ENCODE measurements at regions not wholly inside any gene's neighbourhood (a gene's known extent, or its start where the extent isn't known, plus 50 kb on each side); places are given as distances from the start of the nearest gene placed in this dataset.

- Mint-ChIP-seq H3K27ac (peak overlapping the region; percentile 75), H3K4me3 (peak overlapping the region; percentile 13), H3K4me1 (ENCODE audit: low read depth) (no peaks in the 10 kb centered on the region), H3K27me3 (ENCODE audit: low read depth) (no peaks in the 10 kb centered on the region), H3K9me3 (ENCODE audit: insufficient read depth) (peaks cover 30% of the 10 kb centered on the region), H3K36me3 (ENCODE audit: low read depth) (peaks cover 24% of the 10 kb centered on the region)
- ChIA-PET CTCF (no interaction called here), POLR2A (no interaction called here)
- ATAC-seq (no peak), DNase-seq (peak; percentile 39)
These were observed 136.7 kb upstream of the CHST15 start for GRCh38 chr10:124229989-124230634.

GRCh38 chr10:124229201-124229988 is 136.0 kb upstream of the CHST15 start:
- CTCF ChIA-PET, result no interaction called here
- POLR2A ChIA-PET, result no interaction called here

GRCh38 chr10:124228471-124228870 is 135.1 kb upstream of the CHST15 start:
- Mint-ChIP-seq H3K4me1 (ENCODE audit: low read depth) (no peaks in the 10 kb centered on the region), H3K27me3 (ENCODE audit: low read depth) (no peaks in the 10 kb centered on the region), H3K9me3 (ENCODE audit: insufficient read depth) (peaks cover 30% of the 10 kb centered on the region), H3K27ac (peak overlapping the region; percentile 9), H3K4me3 (no peak overlapping the region), H3K36me3 (ENCODE audit: low read depth) (peaks cover 24% of the 10 kb centered on the region)
- CTCF ChIA-PET, result no interaction called here
- no peak for ATAC-seq
- POLR2A ChIA-PET, result no interaction called here
- no peak for DNase-seq

More at GRCh38 chr10:124229201-124229988, 136.0 kb upstream of the CHST15 start:
- Mint-ChIP-seq H3K4me1 (ENCODE audit: low read depth) (no peaks in the 10 kb centered on the region), H3K27ac (peak overlapping the region; percentile 75), H3K27me3 (ENCODE audit: low read depth) (no peaks in the 10 kb centered on the region), H3K36me3 (ENCODE audit: low read depth) (peaks cover 24% of the 10 kb centered on the region), H3K4me3 (peak overlapping the region; percentile 13), H3K9me3 (ENCODE audit: insufficient read depth) (peaks cover 30% of the 10 kb centered on the region)
- no peak for ATAC-seq
- DNase-seq, result no peak

- CTCF ChIA-PET, result no interaction called here
- no peaks in the 10 kb centered on the region for H3K27me3 Mint-ChIP-seq (ENCODE audit: low read depth)
- POLR2A ChIA-PET, result no interaction called here
- ATAC-seq (no peak), DNase-seq (no peak)
- H3K9me3 Mint-ChIP-seq (ENCODE audit: insufficient read depth), result peaks cover 30% of the 10 kb centered on the region
- H3K27ac Mint-ChIP-seq, result peak overlapping the region; percentile 71
- H3K4me1 Mint-ChIP-seq (ENCODE audit: low read depth), result no peaks in the 10 kb centered on the region
- peaks cover 24% of the 10 kb centered on the region for H3K36me3 Mint-ChIP-seq (ENCODE audit: low read depth)
- peak overlapping the region; percentile 38 for H3K4me3 Mint-ChIP-seq
These were observed 134.6 kb upstream of the CHST15 start for GRCh38 chr10:124227988-124228387.

GRCh38 chr10:124227055-124227975 is 133.9 kb upstream of the CHST15 start:
- peaks cover 24% of the 10 kb centered on the region for H3K36me3 Mint-ChIP-seq (ENCODE audit: low read depth)
- H3K27me3 Mint-ChIP-seq (ENCODE audit: low read depth), result no peaks in the 10 kb centered on the region
- peaks cover 2% of the 10 kb centered on the region for H3K4me1 Mint-ChIP-seq (ENCODE audit: low read depth)
- ChIA-PET POLR2A (no interaction called here), CTCF (no interaction called here)
- peak overlapping the region; percentile 71 for H3K27ac Mint-ChIP-seq
- peaks cover 30% of the 10 kb centered on the region for H3K9me3 Mint-ChIP-seq (ENCODE audit: insufficient read depth)
- DNase-seq, result no peak
- ATAC-seq, result no peak
- peak overlapping the region; percentile 38 for H3K4me3 Mint-ChIP-seq

GRCh38 chr10:124226271-124227054 is 133.1 kb upstream of the CHST15 start:
- no peak for ATAC-seq
- Mint-ChIP-seq H3K4me3 (peak overlapping the region; percentile 8), H3K4me1 (ENCODE audit: low read depth) (peaks cover 11% of the 10 kb centered on the region)

GRCh38 chr10:124225467-124226270 is 132.3 kb upstream of the CHST15 start:
- H3K27me3 Mint-ChIP-seq (ENCODE audit: low read depth), result no peaks in the 10 kb centered on the region
- peak overlapping the region; percentile 37 for H3K4me3 Mint-ChIP-seq
- peaks cover 30% of the 10 kb centered on the region for H3K9me3 Mint-ChIP-seq (ENCODE audit: insufficient read depth)
- POLR2A ChIA-PET, result no interaction called here
- H3K36me3 Mint-ChIP-seq (ENCODE audit: low read depth), result peaks cover 22% of the 10 kb centered on the region
- ATAC-seq, result peak; percentile 74
- H3K27ac Mint-ChIP-seq, result peak overlapping the region; percentile 68
- H3K4me1 Mint-ChIP-seq (ENCODE audit: low read depth), result peaks cover 17% of the 10 kb centered on the region
- DNase-seq, result peak; percentile 68
- CTCF ChIA-PET, result interaction anchor here (1.1 to 1.9 kb wide), 3 partner anchors 164 to 231 kb away, joined by 6 to 10 read pairs (median 7); no protein-coding TSS in a partner anchor

More at GRCh38 chr10:124226271-124227054, 133.1 kb upstream of the CHST15 start:
- Mint-ChIP-seq H3K9me3 (ENCODE audit: insufficient read depth) (peaks cover 30% of the 10 kb centered on the region), H3K27ac (peak overlapping the region; percentile 71), H3K36me3 (ENCODE audit: low read depth) (peaks cover 24% of the 10 kb centered on the region), H3K27me3 (ENCODE audit: low read depth) (no peaks in the 10 kb centered on the region)
- ChIA-PET CTCF (interaction anchor here (1.1 to 1.9 kb wide), 2 partner anchors 163 to 230 kb away, joined by 6 to 10 read pairs; no protein-coding TSS in a partner anchor), POLR2A (no interaction called here)
- no peak for DNase-seq

- H3K4me1 Mint-ChIP-seq (ENCODE audit: low read depth), result peaks cover 22% of the 10 kb centered on the region
- H3K36me3 Mint-ChIP-seq (ENCODE audit: low read depth), result peaks cover 22% of the 10 kb centered on the region
- no peak overlapping the region for H3K27ac Mint-ChIP-seq
- peaks cover 30% of the 10 kb centered on the region for H3K9me3 Mint-ChIP-seq (ENCODE audit: insufficient read depth)
- POLR2A ChIA-PET, result no interaction called here
- CTCF ChIA-PET, result interaction anchor here (1.1 to 1.9 kb wide), 4 partner anchors 164 to 230 kb away, joined by 4 to 10 read pairs (median 6); no protein-coding TSS in a partner anchor
- no peak overlapping the region for H3K4me3 Mint-ChIP-seq
- no peaks in the 10 kb centered on the region for H3K27me3 Mint-ChIP-seq (ENCODE audit: low read depth)
- ATAC-seq, result peak; percentile 16
- DNase-seq, result no peak
These were observed 131.7 kb upstream of the CHST15 start for GRCh38 chr10:124225029-124225466.

GRCh38 chr10:124224331-124225028 is 131.1 kb upstream of the CHST15 start:
- peak; percentile 40 for DNase-seq

GRCh38 chr10:124223711-124224085 is 130.3 kb upstream of the CHST15 start:
- peaks cover 21% of the 10 kb centered on the region for H3K9me3 Mint-ChIP-seq (ENCODE audit: insufficient read depth)
- no peak for DNase-seq
- H3K27me3 Mint-ChIP-seq (ENCODE audit: low read depth), result no peaks in the 10 kb centered on the region
- peaks cover 22% of the 10 kb centered on the region for H3K4me1 Mint-ChIP-seq (ENCODE audit: low read depth)
- ATAC-seq, result no peak
- H3K36me3 Mint-ChIP-seq (ENCODE audit: low read depth), result peaks cover 11% of the 10 kb centered on the region
- ChIA-PET CTCF (interaction anchor here (1.2 kb wide), 1 partner anchor 165 kb away, joined by 4 read pairs; no protein-coding TSS in a partner anchor), POLR2A (no interaction called here)
- no peak overlapping the region for H3K27ac Mint-ChIP-seq
- H3K4me3 Mint-ChIP-seq, result no peak overlapping the region

More at GRCh38 chr10:124224331-124225028, 131.1 kb upstream of the CHST15 start:
- Mint-ChIP-seq H3K36me3 (ENCODE audit: low read depth) (peaks cover 17% of the 10 kb centered on the region), H3K4me1 (ENCODE audit: low read depth) (peaks cover 22% of the 10 kb centered on the region), H3K27ac (no peak overlapping the region), H3K9me3 (ENCODE audit: insufficient read depth) (peaks cover 27% of the 10 kb centered on the region), H3K4me3 (no peak overlapping the region), H3K27me3 (ENCODE audit: low read depth) (no peaks in the 10 kb centered on the region)
- ATAC-seq, result peak; percentile 8
- POLR2A ChIA-PET, result no interaction called here
- CTCF ChIA-PET, result interaction anchor here (1.2 to 1.9 kb wide), 3 partner anchors 164 to 230 kb away, joined by 4 to 10 read pairs (median 7); no protein-coding TSS in a partner anchor

Measured in activated CD8-positive, alpha-beta T cell treated with anti-CD3 and anti-CD28 coated beads, Interleukin-2, amount 10 ng/mL, durations not matched to agents 7 days and 5 days (primary cell).